ENCODE measurements at regions not wholly inside any gene's neighbourhood (a gene's known extent, or its start where the extent isn't known, plus 50 kb on each side); places are given as distances from the start of the nearest gene placed in this dataset.

DNA sequence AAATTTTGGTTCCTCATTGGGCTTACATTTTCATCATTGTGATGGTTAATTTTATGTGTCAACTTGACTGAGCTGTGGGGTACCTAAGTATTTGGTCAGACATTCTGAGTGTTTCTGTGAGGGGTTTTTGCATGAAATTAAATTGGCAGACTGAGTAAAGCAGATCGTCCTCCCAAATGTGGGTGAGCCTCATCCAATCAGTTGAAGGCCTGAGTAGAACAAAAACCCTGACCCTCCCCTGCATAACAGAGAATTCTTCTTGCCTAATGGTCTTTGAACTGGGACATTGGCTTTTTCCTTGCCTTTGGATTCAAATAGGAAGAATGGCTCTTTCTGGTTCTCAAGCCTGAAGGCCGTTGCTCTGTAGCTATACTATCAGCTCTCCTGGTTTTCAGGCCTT lies 59.1 kb upstream of the JUN start:
- TF ChIP-seq, protein P1, sequence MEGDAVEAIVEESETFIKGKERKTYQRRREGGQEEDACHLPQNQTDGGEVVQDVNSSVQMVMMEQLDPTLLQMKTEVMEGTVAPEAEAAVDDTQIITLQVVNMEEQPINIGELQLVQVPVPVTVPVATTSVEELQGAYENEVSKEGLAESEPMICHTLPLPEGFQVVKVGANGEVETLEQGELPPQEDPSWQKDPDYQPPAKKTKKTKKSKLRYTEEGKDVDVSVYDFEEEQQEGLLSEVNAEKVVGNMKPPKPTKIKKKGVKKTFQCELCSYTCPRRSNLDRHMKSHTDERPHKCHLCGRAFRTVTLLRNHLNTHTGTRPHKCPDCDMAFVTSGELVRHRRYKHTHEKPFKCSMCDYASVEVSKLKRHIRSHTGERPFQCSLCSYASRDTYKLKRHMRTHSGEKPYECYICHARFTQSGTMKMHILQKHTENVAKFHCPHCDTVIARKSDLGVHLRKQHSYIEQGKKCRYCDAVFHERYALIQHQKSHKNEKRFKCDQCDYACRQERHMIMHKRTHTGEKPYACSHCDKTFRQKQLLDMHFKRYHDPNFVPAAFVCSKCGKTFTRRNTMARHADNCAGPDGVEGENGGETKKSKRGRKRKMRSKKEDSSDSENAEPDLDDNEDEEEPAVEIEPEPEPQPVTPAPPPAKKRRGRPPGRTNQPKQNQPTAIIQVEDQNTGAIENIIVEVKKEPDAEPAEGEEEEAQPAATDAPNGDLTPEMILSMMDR (IDR thresholded peaks at IDR 0.05; ENCODE audit: insufficient read depth, low read length), result no peak
- TF ChIP-seq, protein P2, sequence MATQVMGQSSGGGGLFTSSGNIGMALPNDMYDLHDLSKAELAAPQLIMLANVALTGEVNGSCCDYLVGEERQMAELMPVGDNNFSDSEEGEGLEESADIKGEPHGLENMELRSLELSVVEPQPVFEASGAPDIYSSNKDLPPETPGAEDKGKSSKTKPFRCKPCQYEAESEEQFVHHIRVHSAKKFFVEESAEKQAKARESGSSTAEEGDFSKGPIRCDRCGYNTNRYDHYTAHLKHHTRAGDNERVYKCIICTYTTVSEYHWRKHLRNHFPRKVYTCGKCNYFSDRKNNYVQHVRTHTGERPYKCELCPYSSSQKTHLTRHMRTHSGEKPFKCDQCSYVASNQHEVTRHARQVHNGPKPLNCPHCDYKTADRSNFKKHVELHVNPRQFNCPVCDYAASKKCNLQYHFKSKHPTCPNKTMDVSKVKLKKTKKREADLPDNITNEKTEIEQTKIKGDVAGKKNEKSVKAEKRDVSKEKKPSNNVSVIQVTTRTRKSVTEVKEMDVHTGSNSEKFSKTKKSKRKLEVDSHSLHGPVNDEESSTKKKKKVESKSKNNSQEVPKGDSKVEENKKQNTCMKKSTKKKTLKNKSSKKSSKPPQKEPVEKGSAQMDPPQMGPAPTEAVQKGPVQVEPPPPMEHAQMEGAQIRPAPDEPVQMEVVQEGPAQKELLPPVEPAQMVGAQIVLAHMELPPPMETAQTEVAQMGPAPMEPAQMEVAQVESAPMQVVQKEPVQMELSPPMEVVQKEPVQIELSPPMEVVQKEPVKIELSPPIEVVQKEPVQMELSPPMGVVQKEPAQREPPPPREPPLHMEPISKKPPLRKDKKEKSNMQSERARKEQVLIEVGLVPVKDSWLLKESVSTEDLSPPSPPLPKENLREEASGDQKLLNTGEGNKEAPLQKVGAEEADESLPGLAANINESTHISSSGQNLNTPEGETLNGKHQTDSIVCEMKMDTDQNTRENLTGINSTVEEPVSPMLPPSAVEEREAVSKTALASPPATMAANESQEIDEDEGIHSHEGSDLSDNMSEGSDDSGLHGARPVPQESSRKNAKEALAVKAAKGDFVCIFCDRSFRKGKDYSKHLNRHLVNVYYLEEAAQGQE (IDR thresholded peaks at IDR 0.05; ENCODE audit: insufficient replicate concordance, low read depth), result no peak
- no peak for TF ChIP-seq POLR2AphosphoS5 (IDR thresholded peaks at IDR 0.05; ENCODE audit: low read depth)
- TF ChIP-seq SPI1 (IDR thresholded peaks at IDR 0.05; ENCODE audit: borderline replicate concordance, low read depth), result no peak
- TF ChIP-seq GABPA (IDR thresholded peaks at IDR 0.05; ENCODE audit: low read depth), result no peak

Measured in HL-60 (cell line).